Testis (tissue), 2 donors: ENCODE measurements at regions not wholly inside any gene's neighbourhood (a gene's known extent, or its start where the extent isn't known, plus 50 kb on each side); places are given as distances from the start of the nearest gene placed in this dataset.
"Not testable (repeated sequence)": the region's sequence is repeated elsewhere in the genome, so short reads cannot be mapped to it uniquely, and the experiment has no call there.

Experiments
- DNase-seq: peaks from one replicate; pipeline ENCODE4 v3.0.0-alpha.2; 2019
- H3K27ac ChIP-seq, 2 donors: fragments of 200-600 bp; sonication (generic); one replicate each; pipeline ENCODE4 v1.5.1; 2019
- H3K27me3 ChIP-seq: fragments of 200-600 bp; sonication (generic); one replicate; pipeline ENCODE4 v1.5.1; 2019
- H3K36me3 ChIP-seq: fragments of 200-600 bp; sonication (generic); one replicate; pipeline ENCODE4 v1.5.1; 2017; ENCODE audit warnings: low read depth; ENCODE audit errors: missing control alignments
- H3K4me1 ChIP-seq: fragments of 200-600 bp; sonication (generic); one replicate; pipeline ENCODE4 v1.5.1; 2019
- H3K4me3 ChIP-seq, 2 donors: fragments of 200-600 bp; sonication (generic); one replicate each; pipeline ENCODE4 v1.5.1; 2017 to 2019
- H3K9me3 ChIP-seq: fragments of 200-600 bp; sonication (generic); one replicate; pipeline ENCODE4 v1.5.1; 2017
- POLR2A ChIP-seq: fragments of 450-650 bp; IDR thresholded peaks from one replicate; pipeline ENCODE4 v1.6.1; 2017; ENCODE audit warnings: antibody characterized with exemption, mild to moderate bottlenecking, moderate library complexity
- WGBS, 2 donors: methylation state at CpG; one replicate each; pipeline ENCODE4 v1.1.5; 2018; 5-methylcytosine and 5-hydroxymethylcytosine counted together
- intact Hi-C: fragments of 100-400 bp; cut with DNase I; formaldehyde crosslinking; loops from one replicate; pipeline ENCODE4 v1.15.1; 2023; ENCODE audit warnings: low total_unique reads
- TF ChIP-seq, protein P1 (sequence below), 3 experiments: fragments of 450-650 bp in 2 of 3; fragments of 200-600 bp in 1 of 3; sonication (generic) in 1 of 3; IDR thresholded peaks; one replicate each; pipeline ENCODE4 v1.5.1; 2016 to 2019; ENCODE audit warnings: antibody characterized with exemption in 3 of 3, mild to moderate bottlenecking in 2 of 3, moderate library complexity in 1 of 3

DNA sequence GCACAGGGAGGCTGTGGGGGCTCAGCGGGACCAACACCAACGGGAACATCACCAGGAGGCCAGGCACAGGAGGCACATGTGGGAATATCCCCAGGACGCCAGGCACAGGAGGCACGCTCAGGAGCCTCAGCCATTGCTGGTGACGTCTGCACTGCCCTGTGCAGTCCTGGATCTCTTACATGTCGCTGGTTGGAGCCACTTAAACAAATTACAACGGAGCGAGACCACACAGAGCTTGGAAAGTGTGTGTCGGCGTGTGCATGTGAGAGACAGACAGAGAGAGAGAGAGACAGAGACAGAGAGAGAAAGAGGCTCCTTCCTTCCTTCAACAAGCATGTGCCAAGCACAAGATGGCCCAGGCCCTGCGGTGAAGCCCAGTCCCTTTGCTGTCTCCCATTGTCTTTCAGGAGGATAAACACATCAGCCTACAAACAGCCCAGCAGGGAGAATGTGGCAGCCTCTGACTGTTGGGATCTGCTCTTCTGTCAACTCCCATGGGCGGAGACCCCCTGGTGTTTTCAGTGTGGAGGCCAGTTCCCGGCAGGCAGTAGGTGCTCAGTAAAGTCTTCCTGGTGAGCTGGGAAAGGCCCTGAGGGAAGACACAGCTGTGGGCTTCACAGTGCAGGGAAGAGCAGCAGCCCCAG, 112.7 kb upstream of the THBS2 start:
- Histone ChIP-seq H3K27me3 (no peaks in the 10 kb centered on the region), H3K27ac (no peak overlapping the region), H3K4me1 (no peaks in the 10 kb centered on the region), H3K36me3 (no peaks in the 10 kb centered on the region), H3K4me3 (no peak overlapping the region), H3K9me3 (no peaks in the 10 kb centered on the region)
- intact Hi-C loops = no loop called here
- WGBS, 2 donors = 94 to 96% methylated on average over 12 to 13 of the region's 13 CpGs
- DNase-seq = no peak
- TF ChIP-seq POLR2A = no peak
- TF ChIP-seq, protein P1, sequence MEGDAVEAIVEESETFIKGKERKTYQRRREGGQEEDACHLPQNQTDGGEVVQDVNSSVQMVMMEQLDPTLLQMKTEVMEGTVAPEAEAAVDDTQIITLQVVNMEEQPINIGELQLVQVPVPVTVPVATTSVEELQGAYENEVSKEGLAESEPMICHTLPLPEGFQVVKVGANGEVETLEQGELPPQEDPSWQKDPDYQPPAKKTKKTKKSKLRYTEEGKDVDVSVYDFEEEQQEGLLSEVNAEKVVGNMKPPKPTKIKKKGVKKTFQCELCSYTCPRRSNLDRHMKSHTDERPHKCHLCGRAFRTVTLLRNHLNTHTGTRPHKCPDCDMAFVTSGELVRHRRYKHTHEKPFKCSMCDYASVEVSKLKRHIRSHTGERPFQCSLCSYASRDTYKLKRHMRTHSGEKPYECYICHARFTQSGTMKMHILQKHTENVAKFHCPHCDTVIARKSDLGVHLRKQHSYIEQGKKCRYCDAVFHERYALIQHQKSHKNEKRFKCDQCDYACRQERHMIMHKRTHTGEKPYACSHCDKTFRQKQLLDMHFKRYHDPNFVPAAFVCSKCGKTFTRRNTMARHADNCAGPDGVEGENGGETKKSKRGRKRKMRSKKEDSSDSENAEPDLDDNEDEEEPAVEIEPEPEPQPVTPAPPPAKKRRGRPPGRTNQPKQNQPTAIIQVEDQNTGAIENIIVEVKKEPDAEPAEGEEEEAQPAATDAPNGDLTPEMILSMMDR (IDR thresholded peaks at IDR 0.05) = no peak

DNA sequence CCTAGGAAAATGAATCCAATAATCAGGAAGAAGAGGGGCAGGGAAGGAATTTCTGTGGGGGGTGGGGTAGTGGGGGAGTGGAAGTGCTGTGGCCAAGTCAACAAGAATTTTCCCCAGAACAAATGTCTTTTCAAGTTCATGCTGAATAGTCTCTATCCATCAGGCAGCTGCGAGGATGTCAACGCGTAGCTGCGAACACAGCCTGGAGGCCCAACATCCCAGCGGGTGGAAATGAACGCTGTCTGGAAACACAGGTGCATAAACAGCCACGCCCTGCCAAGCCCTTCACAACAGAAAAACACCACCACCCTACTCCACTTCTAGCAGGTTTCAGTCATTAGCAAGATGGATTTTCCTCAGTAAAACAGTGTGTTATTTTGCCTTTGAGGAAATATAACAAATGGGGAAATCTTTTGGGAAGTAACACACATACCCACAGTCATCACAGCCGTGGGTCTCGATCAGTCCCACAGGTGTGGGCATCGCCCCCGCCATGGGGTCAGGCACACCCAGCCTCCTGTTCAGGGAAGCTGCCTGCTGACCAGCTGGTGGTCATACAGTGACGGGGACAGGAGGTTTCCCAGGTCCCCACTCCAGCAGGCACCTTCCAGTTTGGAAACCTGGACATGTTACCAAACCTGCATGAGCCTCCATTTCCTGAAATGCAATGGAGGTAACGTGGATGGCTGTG, 112.1 kb upstream of the THBS2 start:
- Histone ChIP-seq H3K4me3 (no peak overlapping the region), H3K27me3 (no peaks in the 10 kb centered on the region), H3K4me1 (no peaks in the 10 kb centered on the region), H3K9me3 (no peaks in the 10 kb centered on the region), H3K36me3 (no peaks in the 10 kb centered on the region), H3K27ac (no peak overlapping the region)
- DNase-seq = no peak
- intact Hi-C loops = no loop called here
- no peak for TF ChIP-seq POLR2A
- TF ChIP-seq, protein P1 (IDR thresholded peaks at IDR 0.05) = no peak
- WGBS, 2 donors = 85 to 88% methylated on average over 12 to 13 of the region's 13 CpGs

DNA sequence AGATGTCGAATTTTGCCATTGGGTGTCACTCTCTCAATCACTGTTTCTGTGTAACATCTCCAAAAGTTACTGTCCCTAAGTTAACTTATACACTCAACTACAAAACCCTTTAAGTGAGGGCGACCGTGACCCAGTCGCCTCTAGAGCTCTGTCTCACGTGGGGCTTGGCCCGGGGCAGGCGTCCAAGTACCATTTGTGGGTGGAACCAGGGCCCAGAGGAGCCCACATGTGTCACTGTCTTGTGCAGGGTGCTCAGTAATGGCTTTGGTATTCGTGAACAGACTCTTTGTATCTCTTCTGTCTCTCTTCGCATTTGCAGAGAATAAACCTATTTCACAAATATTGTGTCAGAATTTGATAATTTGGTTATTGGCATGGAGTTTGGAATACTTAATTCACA, 109.9 kb upstream of the THBS2 start:
- Histone ChIP-seq H3K36me3 (no peaks in the 10 kb centered on the region), H3K9me3 (no peaks in the 10 kb centered on the region), H3K27me3 (no peaks in the 10 kb centered on the region), H3K4me1 (no peaks in the 10 kb centered on the region), H3K27ac (no peak overlapping the region), H3K4me3 (no peak overlapping the region)
- intact Hi-C loops = no loop called here
- 82 to 84% methylated on average over 9 of the region's 9 CpGs for WGBS, 2 donors
- TF ChIP-seq POLR2A = no peak
- TF ChIP-seq, protein P1 (IDR thresholded peaks at IDR 0.05) = no peak
- no peak for DNase-seq

- Histone ChIP-seq H3K36me3 (no peaks in the 10 kb centered on the region), H3K27ac (no peak overlapping the region), H3K9me3 (no peaks in the 10 kb centered on the region), H3K27me3 (no peaks in the 10 kb centered on the region), H3K4me3 (no peak overlapping the region), H3K4me1 (no peaks in the 10 kb centered on the region)
- no peak for TF ChIP-seq POLR2A
- TF ChIP-seq, protein P1 (IDR thresholded peaks at IDR 0.05) = no peak
- WGBS, 2 donors = 71 to 82% methylated on average over 3 of the region's 3 CpGs
- DNase-seq = no peak
- intact Hi-C loops = no loop called here
These were observed 109.0 kb upstream of the THBS2 start for GRCh38 chr6:169362501-169363121.

DNA sequence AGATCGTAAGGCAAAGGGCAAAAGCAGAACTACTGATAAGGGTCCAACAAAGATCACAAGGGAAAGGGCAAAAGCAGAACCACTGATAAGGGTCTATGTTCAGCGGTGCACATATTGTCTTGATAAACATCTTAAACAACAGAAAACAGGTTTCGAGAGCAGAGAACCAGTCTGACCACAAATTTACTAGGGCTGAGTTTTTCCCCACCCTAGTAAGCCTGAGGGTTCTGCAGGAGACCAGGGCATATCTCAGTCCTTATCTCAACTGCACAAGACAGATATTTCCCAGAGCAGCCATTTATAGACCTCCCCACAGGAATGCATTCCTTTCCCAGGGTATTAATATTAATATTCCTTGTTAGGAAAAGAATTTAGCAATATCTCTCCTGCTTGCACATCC, 101.4 kb upstream of the THBS2 start:
- not testable (repeated sequence) for H3K36me3 ChIP-seq
- WGBS, 2 donors = 89 to 91% methylated on average over 3 of the region's 3 CpGs

More for the DNA sequence above, 101.4 kb upstream of the THBS2 start:
- H3K27me3 ChIP-seq, intact Hi-C loops, H3K27ac ChIP-seq, H3K4me3 ChIP-seq, DNase-seq, H3K9me3 ChIP-seq, H3K4me1 ChIP-seq: not testable (repeated sequence)
